B cell (primary cell): ENCODE measurements at regions not wholly inside any gene's neighbourhood (a gene's known extent, or its start where the extent isn't known, plus 50 kb on each side); places are given as distances from the start of the nearest gene placed in this dataset.

Source experiments
- ATAC-seq: fragments of 200-7000 bp; cut with Tn5 transposase; one replicate; pipeline ENCODE4 v1.10.0; 2021; ENCODE audit warnings: low read depth, mild to moderate bottlenecking, moderate number of reproducible peaks, moderate library complexity
- CTCF ChIA-PET: fragments of 350-600 bp; sonication (Branson Sonifier 250); formaldehyde crosslinking; loops from one replicate; lab custom pipeline; 2021; ENCODE audit warnings: antibody characterized with exemption, inconsistent platforms; lab: Charles Lee
- POLR2A ChIA-PET: fragments of 350-600 bp; sonication (Branson Sonifier 250); formaldehyde crosslinking; loops from one replicate; lab custom pipeline; 2021; ENCODE audit warnings: antibody characterized with exemption; lab: Charles Lee
- DNase-seq: peaks from one replicate; pipeline ENCODE4 v3.0.0; 2013
- H2AFZ ChIP-seq: 2 replicates; pipeline ENCODE4 v1.6.1; 2012; ENCODE audit warnings: mild to moderate bottlenecking, low read depth, low read length; ENCODE audit not compliant: insufficient read depth, poor library complexity, severe bottlenecking
- H3K27ac ChIP-seq, 2 donors: 1 replicate in 1 of 2; 2 replicates in 1 of 2; pipeline ENCODE4 v1.5.1; 2012 to 2013; ENCODE audit warnings: low read length in 2 of 2, mild to moderate bottlenecking in 2 of 2, moderate library complexity in 1 of 2
- H3K27me3 ChIP-seq, 4 experiments: fragments of 200-600 bp in 1 of 4; sonication (generic) in 1 of 4; replicated peaks in 1 of 4; 1 replicate in 2 of 4; 2 replicates in 2 of 4; pipeline versions ENCODE4 v1.6.1 to v1.7.0; 2013 to 2016; ENCODE audit warnings: low read length in 3 of 4, mild to moderate bottlenecking in 2 of 4, mixed read lengths in 1 of 4, moderate library complexity in 1 of 4; ENCODE audit not compliant: insufficient read depth in 4 of 4, control insufficient read depth in 3 of 4; ENCODE audit errors: control extremely low read depth in 1 of 4
- H3K36me3 ChIP-seq, 2 experiments: replicated peaks in 1 of 2; 1 replicate in 1 of 2; 2 replicates in 1 of 2; pipeline versions ENCODE4 v1.6.1 to v1.7.1; 2013; ENCODE audit warnings: low read length in 1 of 2; ENCODE audit not compliant: insufficient read depth in 2 of 2, control insufficient read depth in 1 of 2; ENCODE audit errors: control extremely low read depth in 1 of 2, extremely low read depth in 1 of 2
- H3K4me1 ChIP-seq, 2 donors: fragments of 200-600 bp in 1 of 2; sonication (generic) in 1 of 2; 1 replicate in 1 of 2; 2 replicates in 1 of 2; pipeline versions ENCODE4 v1.5.1 to v1.6.1; 2013 to 2017; ENCODE audit warnings: low read length in 2 of 2; ENCODE audit not compliant: control insufficient read depth in 2 of 2, insufficient read depth in 2 of 2
- H3K4me2 ChIP-seq: replicated peaks from 2 replicates; pipeline ENCODE3; 2012; ENCODE audit warnings: mild to moderate bottlenecking, low read depth, low read length; ENCODE audit not compliant: poor library complexity, severe bottlenecking
- H3K4me3 ChIP-seq, 5 experiments: fragments of 200-600 bp in 1 of 5; sonication (generic) in 1 of 5; 1 replicate in 3 of 5; 2 replicates in 2 of 5; pipeline versions ENCODE4 v1.5.1 to v1.7.0; 2011 to 2016; ENCODE audit warnings: low read length in 4 of 5, mild to moderate bottlenecking in 4 of 5, low read depth in 2 of 5, control low read depth in 1 of 5, moderate library complexity in 1 of 5; ENCODE audit not compliant: insufficient read depth in 1 of 5; ENCODE audit errors: control extremely low read depth in 1 of 5, extremely low read depth in 1 of 5
- H3K79me2 ChIP-seq: fragments of 200-600 bp; sonication (generic); one replicate; pipeline ENCODE4 v1.6.0; 2016; ENCODE audit warnings: low read length; ENCODE audit not compliant: control insufficient read depth, insufficient read depth
- H3K9ac ChIP-seq: fragments of 200-600 bp; sonication (generic); 2 replicates; pipeline ENCODE4 v1.6.1; 2017; ENCODE audit warnings: mild to moderate bottlenecking, low read length, moderate library complexity
- H3K9me3 ChIP-seq, 3 donors: one replicate each; pipeline versions ENCODE4 v1.6.1 to v1.7.1; 2013; ENCODE audit warnings: low read length in 2 of 3; ENCODE audit not compliant: control insufficient read depth in 2 of 3, insufficient read depth in 1 of 3; ENCODE audit errors: control extremely low read depth in 1 of 3
- H4K20me1 ChIP-seq: 2 replicates; pipeline ENCODE4 v1.6.0; 2012; ENCODE audit warnings: mild to moderate bottlenecking, low read length; ENCODE audit not compliant: insufficient read depth, control insufficient read depth, poor library complexity, severe bottlenecking
- H3K27ac Mint-ChIP-seq: one replicate; pipeline ENCODE4 v1.8.0; 2021; ENCODE audit warnings: mixed read lengths
- H3K27me3 Mint-ChIP-seq: one replicate; pipeline ENCODE4 v1.8.0; 2021; ENCODE audit warnings: mixed read lengths
- H3K4me1 Mint-ChIP-seq: one replicate; pipeline ENCODE4 v1.8.0; 2021; ENCODE audit warnings: mixed read lengths
- H3K4me3 Mint-ChIP-seq: one replicate; pipeline ENCODE4 v1.8.0; 2021; ENCODE audit warnings: mixed read lengths
- H3K9me3 Mint-ChIP-seq: one replicate; pipeline ENCODE4 v1.8.0; 2022; ENCODE audit warnings: mixed read lengths; ENCODE audit not compliant: insufficient read depth
- CTCF ChIP-seq: fragments of 200-600 bp; IDR thresholded peaks from one replicate; pipeline ENCODE4 v1.8.0; 2022; ENCODE audit warnings: antibody characterized with exemption, mild to moderate bottlenecking
- EZH2 ChIP-seq: IDR thresholded peaks from 2 replicates; pipeline ENCODE4 v1.6.1; 2012; ENCODE audit warnings: borderline replicate concordance, low read depth, mild to moderate bottlenecking, moderate library complexity, low read length; ENCODE audit not compliant: insufficient read depth, poor library complexity, severe bottlenecking
- WGBS: methylation state at CpG from one replicate; pipeline ENCODE4 v1.1.5; 2013; ENCODE audit warnings: missing lambda C conversion rate; ENCODE audit not compliant: insufficient coverage; 5-methylcytosine and 5-hydroxymethylcytosine counted together
- intact Hi-C: fragments of 100-400 bp; cut with micrococcal nuclease; formaldehyde crosslinking; loops from one replicate; pipeline ENCODE4 v1.10.0; 2022

GRCh38 chr2:53510401-53510800 lies 257.2 kb upstream of the CHAC2 start:
- POLR2A ChIA-PET, result no interaction called here
- Histone ChIP-seq H3K27me3 (no peaks in the 10 kb centered on the region), H4K20me1 (no peaks in the 10 kb centered on the region)

GRCh38 chr2:53509831-53510388 lies 257.7 kb upstream of the CHAC2 start:
- Histone ChIP-seq H4K20me1 (no peaks in the 10 kb centered on the region), H3K27me3 (no peaks in the 10 kb centered on the region), H3K4me3 (no peak overlapping the region), H3K4me1 (no peaks in the 10 kb centered on the region), H3K36me3 (no peaks in the 10 kb centered on the region), H3K27ac (no peak overlapping the region), H3K9me3 (no peaks in the 10 kb centered on the region), H2AFZ (no peak overlapping the region), H3K79me2 (no peaks in the 10 kb centered on the region), H3K9ac (no peak overlapping the region), H3K4me2 (no peak overlapping the region)
- ChIA-PET POLR2A (no interaction called here), CTCF (no interaction called here)
- Mint-ChIP-seq H3K27me3 (peaks cover 4% of the 10 kb centered on the region), H3K27ac (no peak overlapping the region), H3K9me3 (no peaks in the 10 kb centered on the region), H3K4me1 (no peaks in the 10 kb centered on the region), H3K4me3 (no peak overlapping the region)
- DNase-seq (no peak), ATAC-seq (no peak)
- intact Hi-C loops, result no loop called here
- 76% methylated on average over 5 of the region's 9 CpGs for WGBS
- TF ChIP-seq CTCF, result no peak
- no peak for TF ChIP-seq EZH2

More at GRCh38 chr2:53510401-53510800, 257.2 kb upstream of the CHAC2 start:
- Histone ChIP-seq H3K9ac (no peak overlapping the region), H3K4me1 (no peaks in the 10 kb centered on the region), H3K4me3 (no peak overlapping the region), H3K9me3 (no peaks in the 10 kb centered on the region), H3K36me3 (no peaks in the 10 kb centered on the region), H3K4me2 (no peak overlapping the region), H3K27ac (no peak overlapping the region), H3K79me2 (no peaks in the 10 kb centered on the region), H2AFZ (no peak overlapping the region)
- intact Hi-C loops, result no loop called here
- CTCF ChIA-PET, result no interaction called here
- H3K4me1 Mint-ChIP-seq, result no peaks in the 10 kb centered on the region
- H3K9me3 Mint-ChIP-seq, result no peaks in the 10 kb centered on the region
- WGBS, result 75% methylated on average over 3 of the region's 4 CpGs
- ATAC-seq, result no peak
- H3K27ac Mint-ChIP-seq, result no peak overlapping the region
- TF ChIP-seq EZH2, result no peak
- TF ChIP-seq CTCF, result no peak
- H3K4me3 Mint-ChIP-seq, result no peak overlapping the region
- DNase-seq, result no peak
- H3K27me3 Mint-ChIP-seq, result peaks cover 4% of the 10 kb centered on the region
